ENCODE measurements at regions not wholly inside any gene's neighbourhood (a gene's known extent, or its start where the extent isn't known, plus 50 kb on each side); places are given as distances from the start of the nearest gene placed in this dataset.

GRCh38 chr1:56315293-56315942, 263.9 kb downstream of the PLPP3 start:
- TF ChIP-seq EZH2phosphoT487 (IDR thresholded peaks at IDR 0.05; ENCODE audit: borderline replicate concordance) (no peak), CTCF (conservative IDR thresholded peaks at IDR 0.05; ENCODE audit: low read length) (no peak)
- Histone ChIP-seq H3K4me2 (ENCODE audit: low read depth, low read length, poor library complexity, severe bottlenecking) (no peak overlapping the region), H3K79me2 (ENCODE audit: insufficient read depth, low read length) (no peaks in the 10 kb centered on the region), H3K4me3 (ENCODE audit: low read length, poor library complexity, severe bottlenecking) (no peak overlapping the region), H3K9me3 (ENCODE audit: insufficient read depth, low read depth, low read length) (0 out of 2 replicates have a peak, but pooled peaks cover 3% of the 10 kb centered on the region), H4K20me1 (ENCODE audit: insufficient read depth, low read length, poor library complexity, severe bottlenecking) (no peaks in the 10 kb centered on the region), H2AFZ (ENCODE audit: low read length) (no peak overlapping the region), H3K4me1 (ENCODE audit: insufficient read depth, low read length, poor library complexity, severe bottlenecking) (no peaks in the 10 kb centered on the region), H3K9ac (ENCODE audit: low read depth, low read length, poor library complexity, severe bottlenecking) (no peak overlapping the region), H3F3A (ENCODE audit: low read depth) (no peaks in the 10 kb centered on the region), H3K9me2 (replicated peaks; ENCODE audit: low read depth, low read length) (no peaks in the 10 kb centered on the region), H3K27me3 (ENCODE audit: insufficient read depth, low read length, poor library complexity, severe bottlenecking) (no peaks in the 10 kb centered on the region), H3K36me3 (ENCODE audit: insufficient read depth, low read length) (no peaks in the 10 kb centered on the region)

- Histone ChIP-seq H3K4me3 (ENCODE audit: low read length, poor library complexity, severe bottlenecking) (no peak overlapping the region), H3K36me3 (ENCODE audit: insufficient read depth, low read length) (no peaks in the 10 kb centered on the region), H3K9me2 (replicated peaks; ENCODE audit: low read depth, low read length) (no peaks in the 10 kb centered on the region), H4K20me1 (ENCODE audit: insufficient read depth, low read length, poor library complexity, severe bottlenecking) (no peaks in the 10 kb centered on the region), H3K9me3 (ENCODE audit: insufficient read depth, low read depth, low read length) (0 out of 2 replicates have a peak, but pooled peaks cover 1% of the 10 kb centered on the region), H3F3A (ENCODE audit: low read depth) (no peaks in the 10 kb centered on the region), H3K9ac (ENCODE audit: low read depth, low read length, poor library complexity, severe bottlenecking) (no peak overlapping the region), H2AFZ (ENCODE audit: low read length) (no peak overlapping the region), H3K79me2 (ENCODE audit: insufficient read depth, low read length) (no peaks in the 10 kb centered on the region), H3K4me1 (ENCODE audit: insufficient read depth, low read length, poor library complexity, severe bottlenecking) (no peaks in the 10 kb centered on the region), H3K4me2 (ENCODE audit: low read depth, low read length, poor library complexity, severe bottlenecking) (no peak overlapping the region), H3K27me3 (ENCODE audit: insufficient read depth, low read length, poor library complexity, severe bottlenecking) (no peaks in the 10 kb centered on the region)
- no peak for TF ChIP-seq CTCF (conservative IDR thresholded peaks at IDR 0.05; ENCODE audit: low read length)
- TF ChIP-seq EZH2phosphoT487 (IDR thresholded peaks at IDR 0.05; ENCODE audit: borderline replicate concordance): no peak
Observed at GRCh38 chr1:56313560-56313959, 265.8 kb downstream of the PLPP3 start.

- Histone ChIP-seq H3K4me2 (ENCODE audit: low read depth, low read length, poor library complexity, severe bottlenecking) (no peak overlapping the region), H3K9ac (ENCODE audit: low read depth, low read length, poor library complexity, severe bottlenecking) (no peak overlapping the region)
Observed at GRCh38 chr1:56311766-56312165, 267.6 kb downstream of the PLPP3 start.

More at GRCh38 chr1:56311766-56312165, 267.6 kb downstream of the PLPP3 start:
- Histone ChIP-seq H3K4me1 (ENCODE audit: insufficient read depth, low read length, poor library complexity, severe bottlenecking) (no peaks in the 10 kb centered on the region), H3K4me3 (ENCODE audit: low read length, poor library complexity, severe bottlenecking) (no peak overlapping the region), H3K9me2 (replicated peaks; ENCODE audit: low read depth, low read length) (no peaks in the 10 kb centered on the region), H3K36me3 (ENCODE audit: insufficient read depth, low read length) (no peaks in the 10 kb centered on the region), H3F3A (ENCODE audit: low read depth) (no peaks in the 10 kb centered on the region), H3K27me3 (ENCODE audit: insufficient read depth, low read length, poor library complexity, severe bottlenecking) (no peaks in the 10 kb centered on the region), H4K20me1 (ENCODE audit: insufficient read depth, low read length, poor library complexity, severe bottlenecking) (no peaks in the 10 kb centered on the region), H2AFZ (ENCODE audit: low read length) (no peak overlapping the region), H3K79me2 (ENCODE audit: insufficient read depth, low read length) (no peaks in the 10 kb centered on the region), H3K9me3 (ENCODE audit: insufficient read depth, low read depth, low read length) (no peaks in the 10 kb centered on the region)
- TF ChIP-seq CTCF (conservative IDR thresholded peaks at IDR 0.05; ENCODE audit: low read length) (no peak), EZH2phosphoT487 (IDR thresholded peaks at IDR 0.05; ENCODE audit: borderline replicate concordance) (no peak)

Measured in Loucy (cell line).